ENCODE measurements at regions not wholly inside any gene's neighbourhood (a gene's known extent, or its start where the extent isn't known, plus 50 kb on each side); places are given as distances from the start of the nearest gene placed in this dataset.

- Histone ChIP-seq H3K4me3 (no peak overlapping the region), H3K27me3 (no peaks in the 10 kb centered on the region), H3K9me3 (peaks cover 0 to 5% (median 2%) of the 10 kb centered on the region in 4 donors), H3K27ac (no peak overlapping the region), H3K4me1 (no peaks in the 10 kb centered on the region), H3K36me3 (no peaks in the 10 kb centered on the region)
- intact Hi-C loops (cut with DNase I; ENCODE audit: low total_unique reads) = no loop called here
- no peak for TF ChIP-seq EP300 (IDR thresholded peaks at IDR 0.05)
- TF ChIP-seq POLR2A (IDR thresholded peaks at IDR 0.05) = no peak
- no peak for TF ChIP-seq POLR2AphosphoS5 (IDR thresholded peaks at IDR 0.05)
- TF ChIP-seq, protein P1, sequence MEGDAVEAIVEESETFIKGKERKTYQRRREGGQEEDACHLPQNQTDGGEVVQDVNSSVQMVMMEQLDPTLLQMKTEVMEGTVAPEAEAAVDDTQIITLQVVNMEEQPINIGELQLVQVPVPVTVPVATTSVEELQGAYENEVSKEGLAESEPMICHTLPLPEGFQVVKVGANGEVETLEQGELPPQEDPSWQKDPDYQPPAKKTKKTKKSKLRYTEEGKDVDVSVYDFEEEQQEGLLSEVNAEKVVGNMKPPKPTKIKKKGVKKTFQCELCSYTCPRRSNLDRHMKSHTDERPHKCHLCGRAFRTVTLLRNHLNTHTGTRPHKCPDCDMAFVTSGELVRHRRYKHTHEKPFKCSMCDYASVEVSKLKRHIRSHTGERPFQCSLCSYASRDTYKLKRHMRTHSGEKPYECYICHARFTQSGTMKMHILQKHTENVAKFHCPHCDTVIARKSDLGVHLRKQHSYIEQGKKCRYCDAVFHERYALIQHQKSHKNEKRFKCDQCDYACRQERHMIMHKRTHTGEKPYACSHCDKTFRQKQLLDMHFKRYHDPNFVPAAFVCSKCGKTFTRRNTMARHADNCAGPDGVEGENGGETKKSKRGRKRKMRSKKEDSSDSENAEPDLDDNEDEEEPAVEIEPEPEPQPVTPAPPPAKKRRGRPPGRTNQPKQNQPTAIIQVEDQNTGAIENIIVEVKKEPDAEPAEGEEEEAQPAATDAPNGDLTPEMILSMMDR (IDR thresholded peaks at IDR 0.05) = no peak
- no peak for DNase-seq
Observed at GRCh38 chr14:39755269-39755878, 323.1 kb upstream of the FBXO33 start.

- intact Hi-C loops (cut with DNase I; ENCODE audit: low total_unique reads) = no loop called here
- TF ChIP-seq, protein P1 (IDR thresholded peaks at IDR 0.05) = no peak
- TF ChIP-seq POLR2AphosphoS5 (IDR thresholded peaks at IDR 0.05) = no peak
- no peak for TF ChIP-seq EP300 (IDR thresholded peaks at IDR 0.05)
- no peak for TF ChIP-seq POLR2A (IDR thresholded peaks at IDR 0.05)
- no peaks in the 10 kb centered on the region for H3K36me3 ChIP-seq
- no peak for DNase-seq
- no peaks in the 10 kb centered on the region for H3K4me1 ChIP-seq
- H3K4me3 ChIP-seq = no peak overlapping the region
- H3K27ac ChIP-seq = no peak overlapping the region
- peaks cover 0 to 8% (median 2%) of the 10 kb centered on the region in 4 donors for H3K9me3 ChIP-seq
- no peaks in the 10 kb centered on the region for H3K27me3 ChIP-seq
Observed at GRCh38 chr14:39740454-39740853, 308.2 kb upstream of the FBXO33 start.

DNA sequence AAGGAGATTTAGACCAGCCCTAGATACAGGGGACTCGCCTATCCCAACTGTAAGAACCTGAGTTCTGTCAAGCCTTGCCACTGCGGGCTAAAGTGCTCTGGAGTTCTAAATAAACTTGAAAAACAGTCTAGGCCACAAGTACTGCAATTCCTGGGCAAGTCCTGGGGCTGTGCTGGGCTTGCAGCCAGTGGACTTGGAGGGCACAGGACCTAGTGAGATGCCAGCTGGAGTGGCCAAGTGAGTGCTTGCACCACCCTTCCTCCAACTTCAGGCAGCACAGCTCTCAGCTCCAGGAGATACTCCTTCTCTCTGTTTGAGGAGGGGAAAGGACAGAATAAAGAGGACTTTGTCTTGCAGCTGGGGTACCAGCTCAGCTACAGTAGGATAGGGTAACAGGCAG lies 307.6 kb upstream of the FBXO33 start:
- intact Hi-C loops (cut with DNase I; ENCODE audit: low total_unique reads) = no loop called here
- H3K36me3 ChIP-seq = no peaks in the 10 kb centered on the region
- 87 to 100% (median 89%) methylated on average over 2 of the region's 2 CpGs for WGBS, 5 donors
- TF ChIP-seq EP300 (IDR thresholded peaks at IDR 0.05) = no peak
- TF ChIP-seq POLR2A (IDR thresholded peaks at IDR 0.05) = no peak
- TF ChIP-seq, protein P1 (IDR thresholded peaks at IDR 0.05) = no peak
- no peak for TF ChIP-seq POLR2AphosphoS5 (IDR thresholded peaks at IDR 0.05)
- no peaks in the 10 kb centered on the region for H3K27me3 ChIP-seq
- peaks cover 0 to 9% (median 3%) of the 10 kb centered on the region in 4 donors for H3K9me3 ChIP-seq
- DNase-seq = no peak
- no peaks in the 10 kb centered on the region for H3K4me1 ChIP-seq
- no peak overlapping the region for H3K4me3 ChIP-seq
- no peak overlapping the region for H3K27ac ChIP-seq

DNA sequence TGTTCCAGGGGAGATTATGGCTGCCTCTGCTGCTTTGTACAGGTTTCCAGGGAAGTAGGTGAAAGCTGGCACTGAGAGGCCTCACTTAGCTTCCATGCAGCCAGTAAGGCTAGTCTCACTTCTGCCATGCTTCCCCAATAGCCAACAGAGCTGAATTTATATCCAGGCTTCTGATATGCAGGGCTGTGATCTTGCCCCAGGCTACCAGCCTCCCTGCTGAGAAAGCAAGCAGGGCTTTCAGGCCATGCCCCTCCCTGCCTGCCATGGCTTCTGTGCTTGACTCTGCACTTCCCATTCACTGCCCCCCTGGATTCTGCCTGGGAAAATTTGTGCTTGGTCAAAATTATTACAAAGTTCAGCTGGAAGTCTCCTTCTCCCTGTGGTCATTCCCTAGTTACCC lies 302.1 kb upstream of the FBXO33 start:
- peaks cover 0 to 38% (median 22%) of the 10 kb centered on the region in 4 donors for H3K9me3 ChIP-seq
- no peaks in the 10 kb centered on the region for H3K36me3 ChIP-seq
- no peak overlapping the region for H3K27ac ChIP-seq
- H3K4me3 ChIP-seq = no peak overlapping the region
- intact Hi-C loops (cut with DNase I; ENCODE audit: low total_unique reads) = no loop called here
- H3K4me1 ChIP-seq = no peaks in the 10 kb centered on the region
- DNase-seq = no peak
- no peaks in the 10 kb centered on the region for H3K27me3 ChIP-seq
- TF ChIP-seq POLR2A (IDR thresholded peaks at IDR 0.05) (no peak), POLR2AphosphoS5 (IDR thresholded peaks at IDR 0.05) (no peak), EP300 (IDR thresholded peaks at IDR 0.05) (no peak)
- TF ChIP-seq, protein P1 (IDR thresholded peaks at IDR 0.05) = no peak

Measured in stomach (tissue), 8 donors.